HL-60/S4 treated with retinoic acid at 250 ng/mL for 4 days and 3 days (cell line): ENCODE measurements at regions not wholly inside any gene's neighbourhood (a gene's known extent, or its start where the extent isn't known, plus 50 kb on each side); places are given as distances from the start of the nearest gene placed in this dataset.

Experiments
- in situ Hi-C: fragments of 300-500 bp; cut with MboI; formaldehyde crosslinking; loops from 2 replicates; pipeline ENCODE4 v1.7.0; 2022; ENCODE audit warnings: low sequenced_read_pairs

GRCh38 chr13:80180740-80181355, 160.1 kb downstream of the SPRY2 start:
- in situ Hi-C loops = no loop called here

- in situ Hi-C loops = no loop called here
Observed at GRCh38 chr13:80177327-80177726, 163.6 kb downstream of the SPRY2 start.

- in situ Hi-C loops = loop anchor here (25.0 kb wide), 1 partner anchor 164 kb away; the partner anchor contains the start of gene SPRY2
Observed at GRCh38 chr13:80173224-80173623, 167.7 kb downstream of the SPRY2 start.

- in situ Hi-C loops = loop anchor here (25.0 kb wide), 1 partner anchor 166 kb away; the partner anchor contains the start of gene SPRY2
Observed at GRCh38 chr13:80171096-80171495, 169.8 kb downstream of the SPRY2 start.

GRCh38 chr13:80168089-80168850, 172.7 kb downstream of the SPRY2 start:
- in situ Hi-C loops = loop anchor here (25.0 kb wide), 1 partner anchor 169 kb away; the partner anchor contains the start of gene SPRY2

GRCh38 chr13:80166352-80166751, 174.6 kb downstream of the SPRY2 start:
- in situ Hi-C loops = loop anchor here (25.0 kb wide), 1 partner anchor 171 kb away; the partner anchor contains the start of gene SPRY2

- in situ Hi-C loops = loop anchor here (25.0 kb wide), 1 partner anchor 173 kb away; the partner anchor contains the start of gene SPRY2
Observed at GRCh38 chr13:80164462-80164861, 176.5 kb downstream of the SPRY2 start.

GRCh38 chr13:80161896-80162295, 179.0 kb downstream of the SPRY2 start:
- in situ Hi-C loops = loop anchor here (25.0 kb wide), 1 partner anchor 175 kb away; the partner anchor contains the start of gene SPRY2

- in situ Hi-C loops = loop anchor here (25.0 kb wide), 1 partner anchor 176 kb away; the partner anchor contains the start of gene SPRY2
Observed at GRCh38 chr13:80161219-80161618, 179.7 kb downstream of the SPRY2 start.

GRCh38 chr13:80160110-80160509, 180.8 kb downstream of the SPRY2 start:
- in situ Hi-C loops = loop anchor here (25.0 kb wide), 1 partner anchor 177 kb away; the partner anchor contains the start of gene SPRY2

- in situ Hi-C loops = loop anchor here (25.0 kb wide), 1 partner anchor 180 kb away; the partner anchor contains the start of gene SPRY2
Observed at GRCh38 chr13:80157261-80157932, 183.5 kb downstream of the SPRY2 start.

- in situ Hi-C loops = loop anchor here (25.0 kb wide), 1 partner anchor 185 kb away; the partner anchor contains the start of gene SPRY2
Observed at GRCh38 chr13:80152142-80152541, 188.8 kb downstream of the SPRY2 start.

- in situ Hi-C loops = loop anchor here (25.0 kb wide), 1 partner anchor 186 kb away; the partner anchor contains the start of gene SPRY2
Observed at GRCh38 chr13:80151016-80151415, 189.9 kb downstream of the SPRY2 start.

GRCh38 chr13:80149736-80150135, 191.2 kb downstream of the SPRY2 start:
- in situ Hi-C loops = loop anchor here (25.0 kb wide), 1 partner anchor 188 kb away; the partner anchor contains the start of gene SPRY2

- in situ Hi-C loops = no loop called here
Observed at GRCh38 chr13:80145171-80145690, 195.7 kb downstream of the SPRY2 start.

GRCh38 chr13:80144493-80144892, 196.4 kb downstream of the SPRY2 start:
- in situ Hi-C loops = no loop called here

- in situ Hi-C loops = no loop called here
Observed at GRCh38 chr13:80141123-80141849, 199.6 kb downstream of the SPRY2 start.

- in situ Hi-C loops = no loop called here
Observed at GRCh38 chr13:80140685-80141084, 200.2 kb downstream of the SPRY2 start.

- in situ Hi-C loops = no loop called here
Observed at GRCh38 chr13:80139196-80139595, 201.7 kb downstream of the SPRY2 start.

GRCh38 chr13:80137994-80138393, 202.9 kb downstream of the SPRY2 start:
- in situ Hi-C loops = no loop called here
